BLaER1 (cell line): ENCODE measurements at regions not wholly inside any gene's neighbourhood (a gene's known extent, or its start where the extent isn't known, plus 50 kb on each side); places are given as distances from the start of the nearest gene placed in this dataset.
"Not testable (repeated sequence)": the region's sequence is repeated elsewhere in the genome, so short reads cannot be mapped to it uniquely, and the experiment has no call there.

Experiments used
- H3K27ac ChIP-seq: shearing (Covaris generic); formaldehyde crosslinking; 2 replicates; pipeline ENCODE4 v1.8.1; 2022
- H3K27me3 ChIP-seq: shearing (Covaris generic); formaldehyde crosslinking; 2 replicates; pipeline ENCODE4 v1.8.1; 2022
- H3K36me3 ChIP-seq: shearing (Covaris generic); formaldehyde crosslinking; 2 replicates; pipeline ENCODE4 v1.8.1; 2022
- H3K4me1 ChIP-seq: shearing (Covaris generic); formaldehyde crosslinking; 2 replicates; pipeline ENCODE4 v1.8.1; 2022
- H3K4me2 ChIP-seq: shearing (Covaris generic); formaldehyde crosslinking; 2 replicates; pipeline ENCODE4 v1.8.1; 2022
- H3K4me3 ChIP-seq: shearing (Covaris generic); formaldehyde crosslinking; 2 replicates; pipeline ENCODE4 v1.8.1; 2022
- H3K9ac ChIP-seq: shearing (Covaris generic); formaldehyde crosslinking; 2 replicates; pipeline ENCODE4 v1.8.1; 2022
- H3K9me3 ChIP-seq: shearing (Covaris generic); formaldehyde crosslinking; 2 replicates; pipeline ENCODE4 v1.8.1; 2022
- H4K20me1 ChIP-seq: shearing (Covaris generic); formaldehyde crosslinking; 2 replicates; pipeline ENCODE4 v1.8.1; 2022
- Cebpa-rat ChIP-seq: shearing (Covaris generic); IDR thresholded peaks from 2 replicates; pipeline ENCODE4 v1.8.1; 2022

GRCh38 chr1:245067257-245067656, 87.5 kb upstream of the KIF26B start:
- Histone ChIP-seq H3K4me1 (no peaks in the 10 kb centered on the region), H3K9me3 (peaks cover 7% of the 10 kb centered on the region), H3K27me3 (no peaks in the 10 kb centered on the region), H3K36me3 (peaks cover 30% of the 10 kb centered on the region), H3K27ac (no peak overlapping the region), H3K4me3 (no peak overlapping the region), H3K9ac (no peak overlapping the region), H4K20me1 (no peaks in the 10 kb centered on the region), H3K4me2 (no peak overlapping the region)
- TF ChIP-seq Cebpa-rat: no peak

- Histone ChIP-seq H4K20me1 (no peaks in the 10 kb centered on the region), H3K36me3 (peaks cover 16% of the 10 kb centered on the region; the same call in 1 of the 2 replicates), H3K4me2 (no peak overlapping the region), H3K27me3 (no peaks in the 10 kb centered on the region), H3K27ac (no peak overlapping the region), H3K4me1 (no peaks in the 10 kb centered on the region), H3K4me3 (no peak overlapping the region), H3K9ac (no peak overlapping the region), H3K9me3 (no peaks in the 10 kb centered on the region; the same call in 1 of the 2 replicates)
- no peak for TF ChIP-seq Cebpa-rat
Measured at GRCh38 chr1:245062741-245063305, 92.0 kb upstream of the KIF26B start.

- not testable (repeated sequence) for H3K9ac ChIP-seq, H3K4me2 ChIP-seq, H3K9me3 ChIP-seq, H3K27ac ChIP-seq, H4K20me1 ChIP-seq, H3K4me1 ChIP-seq, H3K27me3 ChIP-seq, H3K4me3 ChIP-seq
- peaks cover 16% of the 10 kb centered on the region; the same call in 1 of the 2 replicates for H3K36me3 ChIP-seq
Measured at GRCh38 chr1:245061808-245062207, 93.0 kb upstream of the KIF26B start.

GRCh38 chr1:245060684-245061374, 94.0 kb upstream of the KIF26B start:
- Histone ChIP-seq H3K4me2 (no peak overlapping the region), H3K9me3 (no peaks in the 10 kb centered on the region; the same call in 1 of the 2 replicates), H4K20me1 (no peaks in the 10 kb centered on the region), H3K4me1 (no peaks in the 10 kb centered on the region), H3K9ac (no peak overlapping the region), H3K36me3 (peaks cover 16% of the 10 kb centered on the region; the same call in 1 of the 2 replicates), H3K4me3 (no peak overlapping the region), H3K27me3 (no peaks in the 10 kb centered on the region), H3K27ac (no peak overlapping the region)
- no peak for TF ChIP-seq Cebpa-rat

- Histone ChIP-seq H3K9me3 (no peaks in the 10 kb centered on the region; the same call in 1 of the 2 replicates), H3K4me1 (no peaks in the 10 kb centered on the region), H3K4me2 (no peak overlapping the region), H4K20me1 (no peaks in the 10 kb centered on the region), H3K27ac (no peak overlapping the region), H3K36me3 (peaks cover 16% of the 10 kb centered on the region; the same call in 1 of the 2 replicates), H3K27me3 (no peaks in the 10 kb centered on the region), H3K4me3 (no peak overlapping the region), H3K9ac (no peak overlapping the region)
- TF ChIP-seq Cebpa-rat: no peak
Measured at GRCh38 chr1:245059806-245060424, 94.9 kb upstream of the KIF26B start.

- H3K36me3 ChIP-seq: peaks cover 16% of the 10 kb centered on the region; the same call in 1 of the 2 replicates
- no peaks in the 10 kb centered on the region for H4K20me1 ChIP-seq
- H3K4me3 ChIP-seq: no peak overlapping the region
- H3K27ac ChIP-seq: no peak overlapping the region
- H3K9ac ChIP-seq: no peak overlapping the region
- no peaks in the 10 kb centered on the region for H3K27me3 ChIP-seq
- H3K4me2 ChIP-seq: no peak overlapping the region
- no peaks in the 10 kb centered on the region; the same call in 1 of the 2 replicates for H3K9me3 ChIP-seq
- TF ChIP-seq Cebpa-rat: no peak
- no peaks in the 10 kb centered on the region for H3K4me1 ChIP-seq
Measured at GRCh38 chr1:245058882-245059281, 95.9 kb upstream of the KIF26B start.

- Histone ChIP-seq H3K4me1 (no peaks in the 10 kb centered on the region), H3K36me3 (peaks cover 13% of the 10 kb centered on the region; the same call in 1 of the 2 replicates), H3K4me2 (no peak overlapping the region), H3K4me3 (no peak overlapping the region), H3K9ac (no peak overlapping the region), H4K20me1 (no peaks in the 10 kb centered on the region), H3K27ac (no peak overlapping the region), H3K9me3 (no peaks in the 10 kb centered on the region; the same call in 1 of the 2 replicates), H3K27me3 (no peaks in the 10 kb centered on the region)
- TF ChIP-seq Cebpa-rat: no peak
Measured at GRCh38 chr1:245058436-245058835, 96.3 kb upstream of the KIF26B start.

- Histone ChIP-seq H4K20me1 (no peaks in the 10 kb centered on the region), H3K36me3 (no peaks in the 10 kb centered on the region), H3K9me3 (no peaks in the 10 kb centered on the region), H3K27me3 (no peaks in the 10 kb centered on the region), H3K9ac (no peak overlapping the region), H3K4me2 (no peak overlapping the region), H3K4me3 (no peak overlapping the region), H3K27ac (no peak overlapping the region), H3K4me1 (no peaks in the 10 kb centered on the region)
- no peak for TF ChIP-seq Cebpa-rat
Measured at GRCh38 chr1:245056913-245057312, 97.9 kb upstream of the KIF26B start.

- H3K27me3 ChIP-seq, H3K27ac ChIP-seq, H3K9ac ChIP-seq, H3K4me2 ChIP-seq, H3K4me3 ChIP-seq, H3K4me1 ChIP-seq, H3K36me3 ChIP-seq, H3K9me3 ChIP-seq, H4K20me1 ChIP-seq: not testable (repeated sequence)
Measured at GRCh38 chr1:245056296-245056695, 98.5 kb upstream of the KIF26B start.

- H3K9ac ChIP-seq: no peak overlapping the region
- H4K20me1 ChIP-seq: no peaks in the 10 kb centered on the region
- H3K4me2 ChIP-seq: no peak overlapping the region
- H3K27ac ChIP-seq: no peak overlapping the region
- TF ChIP-seq Cebpa-rat: no peak
- H3K36me3 ChIP-seq: no peaks in the 10 kb centered on the region
- no peaks in the 10 kb centered on the region for H3K4me1 ChIP-seq
- H3K27me3 ChIP-seq: no peaks in the 10 kb centered on the region
- no peak overlapping the region for H3K4me3 ChIP-seq
- no peaks in the 10 kb centered on the region for H3K9me3 ChIP-seq
Measured at GRCh38 chr1:245055752-245056151, 99.0 kb upstream of the KIF26B start.
